DND-41 (cell line): ENCODE measurements at regions not wholly inside any gene's neighbourhood (a gene's known extent, or its start where the extent isn't known, plus 50 kb on each side); places are given as distances from the start of the nearest gene placed in this dataset.

Experiments
- EZH2 ChIP-seq: IDR thresholded peaks from 3 replicates; pipeline ENCODE4 v1.6.1; 2012; ENCODE audit warnings: borderline replicate concordance, low read depth, mild to moderate bottlenecking, moderate library complexity, low read length, inconsistent platforms; ENCODE audit not compliant: severe bottlenecking
- TF ChIP-seq, protein P1 (sequence below): IDR thresholded peaks from 2 replicates; pipeline ENCODE4 v1.5.1; 2012; ENCODE audit warnings: borderline replicate concordance, low read length, moderate library complexity, mild to moderate bottlenecking; ENCODE audit not compliant: poor library complexity, severe bottlenecking; ENCODE audit errors: extremely low read depth

DNA sequence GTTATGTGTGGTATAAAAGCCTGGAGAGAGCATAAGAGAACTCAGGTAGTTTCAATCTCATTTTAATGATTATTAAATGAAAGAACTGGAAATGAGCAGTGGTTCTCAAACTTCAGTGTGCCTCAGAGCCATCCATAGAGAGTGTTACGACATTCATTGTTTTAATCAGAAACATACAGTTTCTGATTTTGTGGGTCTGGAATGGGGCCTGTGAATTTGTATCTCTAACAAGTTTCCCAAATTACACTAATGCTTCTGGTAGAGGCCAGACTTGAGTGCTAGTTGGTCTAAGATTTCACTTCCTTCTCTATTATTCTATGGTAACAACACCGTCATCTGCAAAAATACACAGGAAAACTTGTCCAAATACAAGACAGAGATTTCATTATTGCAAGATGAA, 292.0 kb upstream of the NECTIN3 start:
- TF ChIP-seq, protein P1, sequence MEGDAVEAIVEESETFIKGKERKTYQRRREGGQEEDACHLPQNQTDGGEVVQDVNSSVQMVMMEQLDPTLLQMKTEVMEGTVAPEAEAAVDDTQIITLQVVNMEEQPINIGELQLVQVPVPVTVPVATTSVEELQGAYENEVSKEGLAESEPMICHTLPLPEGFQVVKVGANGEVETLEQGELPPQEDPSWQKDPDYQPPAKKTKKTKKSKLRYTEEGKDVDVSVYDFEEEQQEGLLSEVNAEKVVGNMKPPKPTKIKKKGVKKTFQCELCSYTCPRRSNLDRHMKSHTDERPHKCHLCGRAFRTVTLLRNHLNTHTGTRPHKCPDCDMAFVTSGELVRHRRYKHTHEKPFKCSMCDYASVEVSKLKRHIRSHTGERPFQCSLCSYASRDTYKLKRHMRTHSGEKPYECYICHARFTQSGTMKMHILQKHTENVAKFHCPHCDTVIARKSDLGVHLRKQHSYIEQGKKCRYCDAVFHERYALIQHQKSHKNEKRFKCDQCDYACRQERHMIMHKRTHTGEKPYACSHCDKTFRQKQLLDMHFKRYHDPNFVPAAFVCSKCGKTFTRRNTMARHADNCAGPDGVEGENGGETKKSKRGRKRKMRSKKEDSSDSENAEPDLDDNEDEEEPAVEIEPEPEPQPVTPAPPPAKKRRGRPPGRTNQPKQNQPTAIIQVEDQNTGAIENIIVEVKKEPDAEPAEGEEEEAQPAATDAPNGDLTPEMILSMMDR, result no peak
- TF ChIP-seq EZH2, result no peak
